ENCODE measurements at regions not wholly inside any gene's neighbourhood (a gene's known extent, or its start where the extent isn't known, plus 50 kb on each side); places are given as distances from the start of the nearest gene placed in this dataset.

GRCh38 chr3:28139288-28139687 is 102.1 kb upstream of the CMC1 start:
- H3K36me3 ChIP-seq (ENCODE audit: control insufficient read depth in 2 of 2, extremely low read depth in 1 of 2, insufficient read depth in 2 of 2, low read length in 2 of 2), result no peaks in the 10 kb centered on the region
- TF ChIP-seq EZH2 (IDR thresholded peaks at IDR 0.05; ENCODE audit: low read length), result no peak
- no peak for TF ChIP-seq CTCF (optimal IDR thresholded peaks at IDR 0.05 in 1 of 3, IDR thresholded peaks at IDR 0.05 in 1 of 3, conservative IDR thresholded peaks at IDR 0.05 in 1 of 3; ENCODE audit: extremely low read depth in 1 of 3, insufficient read depth in 2 of 3, low read length in 3 of 3)
- H3K79me2 ChIP-seq (ENCODE audit: control insufficient read depth, insufficient read depth, low read length), result no peaks in the 10 kb centered on the region
- no peak overlapping the region for H2AFZ ChIP-seq (ENCODE audit: control insufficient read depth, low read length)
- no peak overlapping the region for H3K4me2 ChIP-seq (ENCODE audit: control insufficient read depth, extremely low read depth, insufficient read depth, low read depth, low read length)
- dilution Hi-C loops (cut with MboI; ENCODE audit: extremely low pct_ligation_motif_present, low sequenced_read_pairs), result no loop called here
- peaks cover 2% of the 10 kb centered on the region for H3K27me3 ChIP-seq (ENCODE audit: control insufficient read depth, extremely low read depth, insufficient read depth, low read length)
- FAIRE-seq (no peak), DNase-seq (ENCODE audit: low read depth, low spot score) (no peak)
- no peaks in the 10 kb centered on the region for H3K9me3 ChIP-seq (ENCODE audit: control insufficient read depth, low read depth, low read length)
- H3K9ac ChIP-seq (ENCODE audit: control insufficient read depth, extremely low read depth, insufficient read depth, low read length), result no peak overlapping the region
- no peaks in the 10 kb centered on the region for H4K20me1 ChIP-seq (ENCODE audit: control insufficient read depth, extremely low read depth, insufficient read depth, low read length)
- H3K4me3 ChIP-seq (ENCODE audit: control insufficient read depth in 2 of 3, extremely low read depth in 1 of 3, insufficient read depth in 2 of 3, low read depth in 1 of 3, low read length in 3 of 3), result no peak overlapping the region
- no peak overlapping the region for H3K27ac ChIP-seq (ENCODE audit: control insufficient read depth, insufficient read depth, low read length)
- H3K4me1 ChIP-seq (ENCODE audit: control insufficient read depth, extremely low read depth, insufficient read depth, low read length), result no peaks in the 10 kb centered on the region
- H3K9me1 ChIP-seq (ENCODE audit: control insufficient read depth, extremely low read depth, insufficient read depth, low read length), result no peaks in the 10 kb centered on the region

- no peak overlapping the region for H3K9ac ChIP-seq (ENCODE audit: control insufficient read depth, extremely low read depth, insufficient read depth, low read length)
- DNase-seq (ENCODE audit: low read depth, low spot score), result no peak
Measured at GRCh38 chr3:28139967-28140634, 101.3 kb upstream of the CMC1 start.

More at GRCh38 chr3:28139967-28140634, 101.3 kb upstream of the CMC1 start:
- no peaks in the 10 kb centered on the region for H3K79me2 ChIP-seq (ENCODE audit: control insufficient read depth, insufficient read depth, low read length)
- H3K9me1 ChIP-seq (ENCODE audit: control insufficient read depth, extremely low read depth, insufficient read depth, low read length), result no peaks in the 10 kb centered on the region
- no peak overlapping the region for H2AFZ ChIP-seq (ENCODE audit: control insufficient read depth, low read length)
- no peak overlapping the region for H3K4me2 ChIP-seq (ENCODE audit: control insufficient read depth, extremely low read depth, insufficient read depth, low read depth, low read length)
- TF ChIP-seq EZH2 (IDR thresholded peaks at IDR 0.05; ENCODE audit: low read length) (no peak), CTCF (optimal IDR thresholded peaks at IDR 0.05 in 1 of 3, IDR thresholded peaks at IDR 0.05 in 1 of 3, conservative IDR thresholded peaks at IDR 0.05 in 1 of 3; ENCODE audit: extremely low read depth in 1 of 3, insufficient read depth in 2 of 3, low read length in 3 of 3) (no peak)
- no peaks in the 10 kb centered on the region for H3K4me1 ChIP-seq (ENCODE audit: control insufficient read depth, extremely low read depth, insufficient read depth, low read length)
- FAIRE-seq, result no peak
- dilution Hi-C loops (cut with MboI; ENCODE audit: extremely low pct_ligation_motif_present, low sequenced_read_pairs), result no loop called here
- no peak overlapping the region for H3K4me3 ChIP-seq (ENCODE audit: control insufficient read depth in 2 of 3, extremely low read depth in 1 of 3, insufficient read depth in 2 of 3, low read depth in 1 of 3, low read length in 3 of 3)
- H3K27ac ChIP-seq (ENCODE audit: control insufficient read depth, insufficient read depth, low read length), result no peak overlapping the region
- peaks cover 2% of the 10 kb centered on the region for H3K27me3 ChIP-seq (ENCODE audit: control insufficient read depth, extremely low read depth, insufficient read depth, low read length)
- H3K9me3 ChIP-seq (ENCODE audit: control insufficient read depth, low read depth, low read length), result no peaks in the 10 kb centered on the region
- H3K36me3 ChIP-seq (ENCODE audit: control insufficient read depth in 2 of 2, extremely low read depth in 1 of 2, insufficient read depth in 2 of 2, low read length in 2 of 2), result no peaks in the 10 kb centered on the region
- H4K20me1 ChIP-seq (ENCODE audit: control insufficient read depth, extremely low read depth, insufficient read depth, low read length), result no peaks in the 10 kb centered on the region

All from keratinocyte (primary cell).